PC-9 (cell line): ENCODE measurements at regions not wholly inside any gene's neighbourhood (a gene's known extent, or its start where the extent isn't known, plus 50 kb on each side); places are given as distances from the start of the nearest gene placed in this dataset.

Experiments
- BruUV-seq: library from RNA; stranded (reverse); fragments of 400-500 nt; replicated peaks from 2 replicates; lab custom pipeline; 2021; lab: Mats Ljungman, UMichigan
- CTCF ChIA-PET: fragments of 300-600 bp; sonication (Branson Sonifier 250); formaldehyde crosslinking; loops from one replicate; lab custom pipeline; 2022; ENCODE audit warnings: antibody characterized with exemption; lab: Charles Lee
- POLR2A ChIA-PET: fragments of 300-600 bp; sonication (Branson Sonifier 250); formaldehyde crosslinking; loops from one replicate; lab custom pipeline; 2022; ENCODE audit warnings: antibody characterized with exemption; ENCODE audit not compliant: unreplicated experiment; lab: Charles Lee
- DNase-seq, 2 experiments: peaks; one replicate each; pipeline versions ENCODE4 v3.0.0 to v3.0.0-alpha.2; 2015 to 2022; ENCODE audit warnings: mixed read lengths in 1 of 2
- H2AFZ ChIP-seq: fragments of 200-600 bp; sonication (generic); 2 replicates; pipeline ENCODE4 v1.8.1; 2017; ENCODE audit warnings: antibody characterized with exemption
- H3F3A ChIP-seq: fragments of 200-600 bp; sonication (generic); 2 replicates; pipeline ENCODE4 v1.8.1; 2017; ENCODE audit warnings: antibody characterized with exemption, mild to moderate bottlenecking, low read depth; ENCODE audit not compliant: insufficient read depth
- H3K27ac ChIP-seq: fragments of 200-600 bp; sonication (generic); 2 replicates; pipeline ENCODE4 v1.6.1; 2016; ENCODE audit warnings: mixed run types
- H3K27me3 ChIP-seq: fragments of 200-600 bp; sonication (generic); 2 replicates; pipeline ENCODE4 v1.6.1; 2016; ENCODE audit warnings: low read depth, mixed run types; ENCODE audit not compliant: insufficient read depth
- H3K36me3 ChIP-seq: fragments of 200-600 bp; sonication (generic); 2 replicates; pipeline ENCODE4 v1.6.1; 2016; ENCODE audit warnings: low read depth, mixed run types
- H3K4me1 ChIP-seq: fragments of 200-600 bp; sonication (generic); replicated peaks from 2 replicates; pipeline ENCODE4 v1.6.1; 2016; ENCODE audit warnings: mixed run types; ENCODE audit not compliant: insufficient read depth
- H3K4me2 ChIP-seq: fragments of 200-600 bp; sonication (generic); 2 replicates; pipeline ENCODE4 v1.6.1; 2017; ENCODE audit warnings: mixed run types
- H3K4me3 ChIP-seq: fragments of 200-600 bp; sonication (generic); 2 replicates; pipeline ENCODE4 v1.6.1; 2016; ENCODE audit warnings: mixed run types
- H3K79me2 ChIP-seq: fragments of 200-600 bp; sonication (generic); 2 replicates; pipeline ENCODE4 v1.6.1; 2017; ENCODE audit warnings: low read depth, mixed run types
- H3K9me2 ChIP-seq: fragments of 200-600 bp; sonication (generic); 2 replicates; pipeline ENCODE4 v1.8.1; 2017; ENCODE audit warnings: mild to moderate bottlenecking; ENCODE audit not compliant: insufficient read depth
- H3K9me3 ChIP-seq: fragments of 200-600 bp; sonication (generic); 2 replicates; pipeline ENCODE4 v1.8.1; 2016; ENCODE audit warnings: low read depth; ENCODE audit not compliant: insufficient read depth
- H4K20me1 ChIP-seq: fragments of 200-600 bp; sonication (generic); 2 replicates; pipeline ENCODE4 v1.8.1; 2017; ENCODE audit not compliant: insufficient read depth
- CTCF ChIP-seq: fragments of 200-600 bp; sonication (generic); conservative IDR thresholded peaks from 2 replicates; pipeline ENCODE4 v1.6.1; 2017; ENCODE audit warnings: mixed run types, antibody characterized with exemption, mild to moderate bottlenecking, moderate library complexity
- EZH2 ChIP-seq: fragments of 200-600 bp; sonication (generic); IDR thresholded peaks from 2 replicates; pipeline ENCODE4 v1.8.0; 2017; ENCODE audit warnings: antibody characterized with exemption, low read depth
- intact Hi-C: fragments of 100-400 bp; cut with micrococcal nuclease; formaldehyde crosslinking; loops from one replicate; pipeline ENCODE4 v1.10.0; 2022; ENCODE audit not compliant: unreplicated experiment

DNA sequence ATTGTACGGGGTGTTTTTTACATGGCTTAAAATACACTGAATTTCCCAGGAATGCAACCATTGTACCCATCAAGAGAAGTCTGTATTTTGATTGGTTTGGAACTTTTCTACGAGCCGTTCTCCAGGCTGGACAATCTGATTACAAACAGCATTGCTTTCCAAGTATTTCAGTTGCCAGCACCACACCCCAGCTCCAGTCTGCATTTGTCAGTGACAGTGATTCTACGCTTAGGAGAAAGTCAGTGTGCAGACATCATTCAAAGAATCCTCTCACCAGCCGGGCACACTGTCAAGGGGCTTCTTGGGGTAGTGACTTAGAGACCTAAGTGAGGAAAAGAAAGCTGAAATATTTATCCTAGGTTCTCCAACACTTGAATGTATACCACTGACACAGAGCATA is 194.1 kb downstream of the ANAPC1 start:
- no peak overlapping the region for H3K4me2 ChIP-seq
- H3K27ac ChIP-seq, result no peak overlapping the region
- intact Hi-C loops, result no loop called here
- no peak overlapping the region for H2AFZ ChIP-seq
- H3K27me3 ChIP-seq, result no peaks in the 10 kb centered on the region
- H3K9me3 ChIP-seq, result no peaks in the 10 kb centered on the region
- ChIA-PET POLR2A (no interaction called here), CTCF (no interaction called here)
- TF ChIP-seq EZH2 (no peak), CTCF (no peak)
- no peaks in the 10 kb centered on the region; the same call in 1 of the 2 replicates for H3F3A ChIP-seq
- H3K4me3 ChIP-seq, result no peak overlapping the region
- H3K36me3 ChIP-seq, result no peaks in the 10 kb centered on the region
- H3K79me2 ChIP-seq, result no peaks in the 10 kb centered on the region
- H3K9me2 ChIP-seq, result no peaks in the 10 kb centered on the region
- BruUV-seq, result no TSS peak
- no peaks in the 10 kb centered on the region for H4K20me1 ChIP-seq
- no peak for DNase-seq
- H3K4me1 ChIP-seq, result peaks cover 7% of the 10 kb centered on the region

DNA sequence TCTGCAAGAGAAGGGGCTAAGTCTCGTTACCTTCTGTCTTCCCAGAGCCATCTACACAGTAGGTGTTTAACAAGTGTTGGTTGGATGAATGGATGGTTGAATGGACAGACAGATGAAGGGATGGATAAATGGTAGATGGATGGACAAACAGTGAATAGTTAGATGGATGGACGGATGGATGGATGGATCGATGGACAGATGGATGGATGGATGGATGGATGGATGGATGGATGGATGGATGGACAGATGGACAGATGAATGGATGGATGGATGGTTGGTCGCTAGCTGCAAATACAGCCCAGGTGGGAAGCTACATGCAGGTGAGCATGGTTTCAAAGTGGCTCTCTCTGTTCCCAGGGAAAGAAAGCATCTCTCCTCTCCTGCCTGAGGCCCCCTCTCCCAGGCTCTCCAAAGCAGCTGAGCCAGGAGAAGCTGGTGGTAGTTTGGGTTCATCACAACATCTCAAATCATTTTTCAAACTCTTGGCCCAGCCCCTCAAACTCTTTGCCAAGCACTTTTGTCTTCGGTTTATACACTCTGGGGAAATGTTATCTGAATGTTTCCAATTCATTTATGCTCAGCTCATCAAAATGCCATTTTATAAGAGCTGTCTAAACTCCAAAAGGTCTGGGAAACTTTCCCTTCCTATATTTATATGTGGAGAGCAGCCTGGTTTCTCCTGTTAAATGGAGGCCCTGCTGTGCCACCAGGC is 192.7 kb downstream of the ANAPC1 start:
- intact Hi-C loops, result no loop called here
- no peak overlapping the region for H3K27ac ChIP-seq

GRCh38 chr2:111692311-111692710 is 191.7 kb downstream of the ANAPC1 start:
- Histone ChIP-seq H3K79me2 (no peaks in the 10 kb centered on the region), H3K27ac (no peak overlapping the region), H2AFZ (no peak overlapping the region), H3F3A (no peaks in the 10 kb centered on the region), H3K4me2 (no peak overlapping the region), H3K36me3 (no peaks in the 10 kb centered on the region), H3K4me3 (no peak overlapping the region), H3K27me3 (no peaks in the 10 kb centered on the region), H4K20me1 (no peaks in the 10 kb centered on the region), H3K9me2 (no peaks in the 10 kb centered on the region), H3K9me3 (no peaks in the 10 kb centered on the region), H3K4me1 (no peaks in the 10 kb centered on the region)
- no TSS peak for BruUV-seq
- POLR2A ChIA-PET, result no interaction called here
- no peak for TF ChIP-seq CTCF
- TF ChIP-seq EZH2, result no peak
- CTCF ChIA-PET, result no interaction called here
- intact Hi-C loops, result no loop called here
- DNase-seq, result no peak

More for the DNA sequence above, 192.7 kb downstream of the ANAPC1 start:
- no peak overlapping the region for H2AFZ ChIP-seq
- no peak overlapping the region for H3K4me2 ChIP-seq
- DNase-seq, result no peak
- ChIA-PET CTCF (no interaction called here), POLR2A (no interaction called here)
- H3K4me3 ChIP-seq, result no peak overlapping the region
- H3K4me1 ChIP-seq, result no peaks in the 10 kb centered on the region
- H3K9me2 ChIP-seq, result no peaks in the 10 kb centered on the region
- no peak for TF ChIP-seq CTCF
- TF ChIP-seq EZH2, result no peak
- H3K79me2 ChIP-seq, result no peaks in the 10 kb centered on the region
- no peaks in the 10 kb centered on the region for H4K20me1 ChIP-seq
- no TSS peak for BruUV-seq
- H3K9me3 ChIP-seq, result no peaks in the 10 kb centered on the region
- no peaks in the 10 kb centered on the region for H3K27me3 ChIP-seq
- H3K36me3 ChIP-seq, result no peaks in the 10 kb centered on the region
- H3F3A ChIP-seq, result no peaks in the 10 kb centered on the region
